DND-41 (cell line): ENCODE measurements at regions not wholly inside any gene's neighbourhood (a gene's known extent, or its start where the extent isn't known, plus 50 kb on each side); places are given as distances from the start of the nearest gene placed in this dataset.

Source experiments
- ATAC-seq: fragments of 200-7000 bp; cut with Tn5 transposase; 3 replicates; pipeline ENCODE4 v1.9.1; 2021; ENCODE audit warnings: low read depth; ENCODE audit not compliant: insufficient read depth
- DNase-seq: peaks from one replicate; pipeline ENCODE4 v3.0.0-alpha.2; 2020
- H2AFZ ChIP-seq: 2 replicates; pipeline ENCODE4 v1.6.0; 2012; ENCODE audit warnings: low read depth, low read length
- H3K27ac ChIP-seq: 2 replicates; pipeline ENCODE4 v1.5.1; 2012; ENCODE audit warnings: low read length, inconsistent platforms
- H3K27me3 ChIP-seq: fragments of 200-600 bp; sonication (generic); 2 replicates; pipeline ENCODE4 v1.6.0; 2012; ENCODE audit warnings: low read length, mild to moderate bottlenecking, inconsistent platforms; ENCODE audit not compliant: insufficient read depth, poor library complexity
- H3K36me3 ChIP-seq: 2 replicates; pipeline ENCODE4 v1.5.1; 2012; ENCODE audit warnings: low read length, inconsistent platforms; ENCODE audit not compliant: insufficient read depth
- H3K4me1 ChIP-seq: 2 replicates; pipeline ENCODE4 v1.5.1; 2012; ENCODE audit warnings: mild to moderate bottlenecking, low read length; ENCODE audit not compliant: insufficient read depth
- H3K4me2 ChIP-seq: 2 replicates; pipeline ENCODE4 v1.6.0; 2012; ENCODE audit warnings: mild to moderate bottlenecking, moderate library complexity, low read length, inconsistent platforms; ENCODE audit not compliant: insufficient read depth
- H3K4me3 ChIP-seq, 2 experiments: fragments of 200-600 bp in 1 of 2; shearing (Covaris generic) in 1 of 2; 2 replicates each; pipeline ENCODE4 v1.5.1; 2012 to 2016; ENCODE audit warnings: inconsistent platforms in 2 of 2, low read length in 2 of 2, mild to moderate bottlenecking in 2 of 2, low read depth in 1 of 2, moderate library complexity in 1 of 2
- H3K79me2 ChIP-seq: 2 replicates; pipeline ENCODE4 v1.6.0; 2012; ENCODE audit warnings: low read length, inconsistent platforms; ENCODE audit not compliant: insufficient read depth
- H3K9ac ChIP-seq: 2 replicates; pipeline ENCODE4 v1.6.0; 2012; ENCODE audit warnings: low read depth, mild to moderate bottlenecking, inconsistent platforms, low read length, moderate library complexity
- H3K9me3 ChIP-seq: 2 replicates; pipeline ENCODE4 v1.5.1; 2012; ENCODE audit warnings: low read length, moderate library complexity, mild to moderate bottlenecking, inconsistent platforms; ENCODE audit not compliant: insufficient read depth, severe bottlenecking
- H4K20me1 ChIP-seq: 2 replicates; pipeline ENCODE4 v1.6.0; 2012; ENCODE audit warnings: low read length; ENCODE audit not compliant: insufficient read depth
- CTCF ChIP-seq: IDR thresholded peaks from 2 replicates; pipeline ENCODE4 v1.5.1; 2012; ENCODE audit warnings: borderline replicate concordance, low read length, moderate library complexity, mild to moderate bottlenecking; ENCODE audit not compliant: poor library complexity, severe bottlenecking; ENCODE audit errors: extremely low read depth
- EZH2 ChIP-seq: IDR thresholded peaks from 3 replicates; pipeline ENCODE4 v1.6.1; 2012; ENCODE audit warnings: borderline replicate concordance, low read depth, mild to moderate bottlenecking, moderate library complexity, low read length, inconsistent platforms; ENCODE audit not compliant: severe bottlenecking

- no peaks in the 10 kb centered on the region for H3K36me3 ChIP-seq
- H3K9ac ChIP-seq, result no peak overlapping the region
- DNase-seq, result no peak
- no peaks in the 10 kb centered on the region for H3K9me3 ChIP-seq
- H3K27ac ChIP-seq, result no peak overlapping the region
- H3K4me1 ChIP-seq, result no peaks in the 10 kb centered on the region
- no peak overlapping the region for H3K4me2 ChIP-seq
- no peaks in the 10 kb centered on the region for H3K27me3 ChIP-seq
- no peaks in the 10 kb centered on the region for H3K79me2 ChIP-seq
- TF ChIP-seq CTCF (no peak), EZH2 (no peak)
- no peak overlapping the region for H3K4me3 ChIP-seq
- ATAC-seq, result no peak
- H2AFZ ChIP-seq, result no peak overlapping the region
- H4K20me1 ChIP-seq, result no peaks in the 10 kb centered on the region
Measured at GRCh38 chrX:94551831-94552230, 877.8 kb downstream of the FAM133A start.

GRCh38 chrX:94560930-94561329, 886.9 kb downstream of the FAM133A start:
- Histone ChIP-seq H3K4me3 (no peak overlapping the region), H3K36me3 (no peaks in the 10 kb centered on the region), H3K79me2 (no peaks in the 10 kb centered on the region), H3K27ac (no peak overlapping the region), H3K4me2 (no peak overlapping the region), H2AFZ (no peak overlapping the region), H3K9me3 (no peaks in the 10 kb centered on the region), H3K9ac (no peak overlapping the region), H3K4me1 (no peaks in the 10 kb centered on the region), H3K27me3 (no peaks in the 10 kb centered on the region), H4K20me1 (no peaks in the 10 kb centered on the region)
- ATAC-seq (no peak), DNase-seq (no peak)
- TF ChIP-seq CTCF, result no peak
- TF ChIP-seq EZH2, result no peak

GRCh38 chrX:94576367-94577004, 902.5 kb downstream of the FAM133A start:
- H3K9me3 ChIP-seq, result no peaks in the 10 kb centered on the region
- no peaks in the 10 kb centered on the region for H3K4me1 ChIP-seq
- no peak for TF ChIP-seq CTCF
- no peak for TF ChIP-seq EZH2
- H3K4me2 ChIP-seq, result no peak overlapping the region
- DNase-seq, result no peak
- H3K27ac ChIP-seq, result no peak overlapping the region
- no peak overlapping the region for H3K9ac ChIP-seq
- no peaks in the 10 kb centered on the region for H3K79me2 ChIP-seq
- H3K27me3 ChIP-seq, result no peaks in the 10 kb centered on the region
- ATAC-seq, result no peak
- H2AFZ ChIP-seq, result no peak overlapping the region
- no peak overlapping the region for H3K4me3 ChIP-seq
- H3K36me3 ChIP-seq, result no peaks in the 10 kb centered on the region
- no peaks in the 10 kb centered on the region for H4K20me1 ChIP-seq

GRCh38 chrX:94600077-94600476, 926.1 kb downstream of the FAM133A start:
- H3K36me3 ChIP-seq, result no peaks in the 10 kb centered on the region
- DNase-seq (no peak), ATAC-seq (no peak)
- no peak overlapping the region for H3K9ac ChIP-seq
- H3K4me2 ChIP-seq, result no peak overlapping the region
- H3K79me2 ChIP-seq, result no peaks in the 10 kb centered on the region
- H3K9me3 ChIP-seq, result no peaks in the 10 kb centered on the region
- no peaks in the 10 kb centered on the region for H4K20me1 ChIP-seq
- H3K4me3 ChIP-seq, result no peak overlapping the region
- TF ChIP-seq EZH2 (no peak), CTCF (no peak)
- H3K4me1 ChIP-seq, result no peaks in the 10 kb centered on the region
- H2AFZ ChIP-seq, result no peak overlapping the region
- no peaks in the 10 kb centered on the region for H3K27me3 ChIP-seq
- no peak overlapping the region for H3K27ac ChIP-seq
